GM20431 (cell line): ENCODE measurements at regions not wholly inside any gene's neighbourhood (a gene's known extent, or its start where the extent isn't known, plus 50 kb on each side); places are given as distances from the start of the nearest gene placed in this dataset.

Source experiments
- in situ Hi-C: fragments of 300-500 bp; cut with MseI, MboI; formaldehyde crosslinking; loops from one replicate; pipeline ENCODE4 v1.15.0; 2020; ENCODE audit warnings: low sequenced_read_pairs; ENCODE audit not compliant: unreplicated experiment

DNA sequence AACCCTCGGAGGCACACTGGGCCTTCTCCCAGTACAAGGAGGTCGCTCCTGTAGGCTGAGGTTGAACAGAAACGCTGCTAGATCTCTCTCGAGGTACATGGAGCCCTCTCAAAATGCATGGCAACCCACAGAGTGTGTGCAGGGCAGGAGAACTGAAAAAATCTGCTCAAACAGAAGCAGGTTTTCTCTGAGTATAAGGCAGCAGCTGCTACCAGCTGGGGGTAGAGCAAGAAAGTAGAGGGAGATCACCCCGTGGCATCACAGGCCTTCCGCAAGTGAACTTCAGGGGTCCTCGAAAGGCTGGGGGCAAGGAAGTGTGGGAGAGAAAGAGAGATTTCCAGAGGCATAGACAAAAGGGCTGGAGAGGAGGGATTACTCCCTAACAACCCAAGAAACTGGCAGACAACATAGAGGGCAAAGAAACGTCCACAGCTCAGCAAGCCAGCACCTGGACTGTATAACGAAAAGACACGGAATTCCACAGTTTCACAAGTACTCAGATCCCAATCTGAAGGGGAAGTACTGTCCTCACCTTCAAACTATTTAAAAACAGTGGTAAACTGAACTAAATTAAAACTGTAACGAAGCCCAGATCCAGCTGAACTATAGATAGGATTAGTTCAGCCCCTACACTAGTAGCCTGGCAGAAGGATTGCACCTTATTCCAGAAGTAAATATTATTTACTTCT, 299.2 kb downstream of the IPMK start:
- in situ Hi-C loops: no loop called here

DNA sequence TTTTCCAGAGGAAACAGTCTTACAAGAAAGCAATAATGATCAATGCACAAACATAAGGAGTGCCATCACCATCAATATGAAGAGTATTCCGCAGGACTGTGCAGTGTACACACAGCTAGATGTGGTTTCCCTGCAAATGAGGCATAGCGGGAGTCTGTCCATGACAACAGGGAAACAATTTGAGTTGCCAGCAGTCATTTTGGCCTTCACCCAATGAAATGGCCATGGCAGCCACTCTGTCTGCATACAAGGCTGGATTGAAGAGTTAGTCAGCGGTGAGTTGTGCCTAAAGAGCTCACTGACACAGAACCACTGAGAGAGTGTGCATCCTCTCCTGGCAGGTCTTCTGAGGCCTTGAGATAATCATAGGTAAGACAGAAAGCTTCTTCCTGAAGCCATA, 303.3 kb downstream of the IPMK start:
- in situ Hi-C loops: no loop called here

- in situ Hi-C loops: no loop called here
Observed at GRCh38 chr10:57963546-57963945, 304.1 kb downstream of the IPMK start.

DNA sequence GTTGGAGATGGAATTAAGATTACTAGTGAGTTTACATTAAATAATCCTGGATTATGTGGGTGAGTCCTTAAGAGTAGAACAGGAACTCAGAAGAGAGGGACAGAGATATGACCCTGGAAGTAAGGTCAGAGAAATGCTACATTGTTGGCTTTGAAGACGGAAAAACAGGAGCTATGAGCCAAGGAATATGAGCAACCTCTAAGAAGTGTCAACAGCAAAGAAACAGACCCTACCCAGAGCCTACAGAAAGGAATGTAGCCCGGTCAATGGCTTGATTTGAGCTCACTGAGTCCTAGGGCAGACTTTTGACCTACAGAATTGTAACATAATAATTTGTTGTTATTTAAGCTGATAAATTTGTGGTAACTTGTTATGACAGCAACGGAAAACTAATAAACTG, 304.9 kb downstream of the IPMK start:
- in situ Hi-C loops: no loop called here

- in situ Hi-C loops: no loop called here
Observed at GRCh38 chr10:57961487-57961886, 306.2 kb downstream of the IPMK start.

DNA sequence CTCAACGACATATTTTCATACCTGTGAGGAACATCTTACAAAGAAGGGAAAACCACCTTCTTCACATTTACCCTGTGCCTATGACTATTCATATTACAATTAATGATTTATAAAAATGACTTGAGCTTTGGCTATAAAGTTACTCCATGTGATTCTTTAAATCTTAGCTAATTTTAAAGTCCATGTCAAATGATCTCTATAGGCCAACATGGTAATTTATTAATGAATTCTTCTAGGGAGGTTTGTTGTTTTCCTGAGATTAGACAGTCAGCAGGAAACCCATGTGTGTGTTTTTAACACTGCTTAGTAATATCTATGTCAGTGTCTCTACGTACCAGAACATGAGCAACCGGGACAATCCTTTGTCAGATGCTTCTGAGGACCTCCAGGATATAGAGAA, 307.3 kb downstream of the IPMK start:
- in situ Hi-C loops: no loop called here

DNA sequence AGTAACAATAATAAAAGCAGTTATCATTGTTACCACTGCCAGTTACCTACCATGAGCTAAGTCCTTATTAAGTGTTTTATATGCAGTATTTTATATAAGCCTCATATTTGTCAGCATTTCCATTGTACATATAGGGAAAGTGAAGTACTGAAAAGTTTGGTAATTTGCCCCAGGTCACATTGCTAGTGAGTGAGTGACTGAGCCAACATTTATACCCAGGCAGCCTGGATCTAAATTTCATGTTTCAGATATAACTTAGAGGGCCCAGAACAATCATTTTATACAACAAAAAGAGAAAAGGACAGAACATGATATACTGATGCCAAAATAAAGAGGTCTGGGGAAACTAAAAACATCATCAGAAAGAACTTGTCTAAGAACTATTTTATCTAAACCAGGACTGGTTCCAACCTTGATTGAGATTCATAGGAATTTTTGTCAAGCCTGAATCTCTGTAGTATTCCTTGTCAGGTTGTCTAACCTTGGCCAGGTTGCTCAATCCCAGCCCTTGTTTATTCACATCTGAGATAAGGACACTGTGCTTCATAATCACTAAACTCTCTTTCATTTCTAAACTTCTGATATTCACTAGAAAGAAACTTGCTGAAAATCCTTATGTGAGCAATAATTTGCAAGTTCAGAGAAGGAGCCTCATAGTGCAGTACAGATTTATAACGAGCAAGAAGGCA, 308.2 kb downstream of the IPMK start:
- in situ Hi-C loops: no loop called here

GRCh38 chr10:57955076-57955475, 312.6 kb downstream of the IPMK start:
- in situ Hi-C loops: no loop called here

DNA sequence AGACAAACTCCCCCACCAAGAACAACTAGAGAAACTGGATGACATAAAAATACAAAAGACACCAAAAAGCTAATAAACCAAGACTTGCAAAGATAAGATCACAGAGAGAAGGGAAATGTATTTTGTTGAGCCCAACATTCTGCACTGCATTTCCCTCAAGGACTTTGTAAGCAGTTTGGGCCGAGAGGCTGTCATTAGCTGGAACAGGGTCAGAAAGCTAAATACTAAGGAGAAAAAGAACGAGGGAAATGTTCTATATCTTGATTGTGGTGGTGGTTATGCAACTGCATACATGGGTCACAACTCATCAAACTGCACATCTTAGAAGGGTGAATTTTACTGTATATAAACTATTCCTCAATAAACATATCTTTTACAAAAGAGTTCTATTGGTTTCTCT, 315.0 kb downstream of the IPMK start:
- in situ Hi-C loops: no loop called here

GRCh38 chr10:57950442-57950974, 317.2 kb downstream of the IPMK start:
- in situ Hi-C loops: no loop called here

GRCh38 chr10:57948796-57949195, 318.9 kb downstream of the IPMK start:
- in situ Hi-C loops: no loop called here

DNA sequence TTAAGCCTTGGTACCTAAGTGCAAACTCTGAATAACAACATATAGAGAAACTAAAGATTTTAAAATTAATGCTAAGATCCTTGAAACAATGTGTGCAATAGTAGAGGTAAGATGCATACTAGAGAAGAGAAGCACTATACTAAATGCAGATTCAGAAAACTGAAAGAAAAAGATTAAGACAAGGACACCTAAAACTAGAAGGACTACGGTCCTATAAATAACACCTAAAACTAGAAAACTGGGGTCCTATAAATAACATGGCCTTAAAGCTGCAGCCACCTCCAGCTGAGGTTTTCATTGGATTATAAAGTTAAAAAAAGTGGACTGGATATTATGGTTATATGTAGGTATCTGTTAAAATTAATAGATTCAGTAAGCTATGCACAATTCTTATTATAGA, 320.9 kb downstream of the IPMK start:
- in situ Hi-C loops: no loop called here

DNA sequence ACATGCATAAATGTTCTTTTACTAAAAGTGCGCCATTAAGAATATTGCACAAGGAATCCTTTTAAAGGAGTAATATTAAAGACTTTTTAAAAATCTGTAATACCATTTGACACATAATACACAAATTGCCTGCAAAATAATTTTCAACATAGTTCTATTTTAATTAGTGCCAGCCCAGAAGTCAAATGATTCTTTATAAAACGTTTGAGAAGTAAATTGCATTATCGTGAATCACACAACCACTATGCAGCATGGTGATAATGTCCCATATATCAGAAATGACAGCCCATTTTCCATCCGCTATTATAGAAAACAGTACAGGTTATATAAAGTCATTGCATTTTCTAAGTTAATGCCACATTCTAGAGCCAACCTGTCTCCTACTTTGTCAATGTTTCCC, 324.0 kb downstream of the IPMK start:
- in situ Hi-C loops: no loop called here

DNA sequence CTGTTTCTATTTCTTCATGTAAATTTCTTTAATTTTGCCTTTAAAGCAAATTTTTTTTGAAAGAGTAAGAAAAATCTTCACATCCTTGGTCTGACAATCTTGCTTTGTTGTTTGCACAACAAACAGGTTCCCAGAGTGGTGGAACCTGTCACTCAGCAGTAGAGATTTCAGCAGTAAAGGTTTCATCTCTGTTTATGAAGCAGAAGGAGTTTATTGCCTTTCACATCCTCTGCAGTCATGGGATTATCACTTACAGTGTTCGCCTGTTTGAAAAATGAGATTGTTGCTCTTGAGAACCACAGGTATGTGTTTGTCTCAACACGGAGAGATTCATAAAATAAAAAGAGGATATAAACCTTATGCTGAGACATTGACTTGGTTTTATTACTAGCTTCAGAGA, 342.6 kb downstream of the IPMK start:
- in situ Hi-C loops: no loop called here

DNA sequence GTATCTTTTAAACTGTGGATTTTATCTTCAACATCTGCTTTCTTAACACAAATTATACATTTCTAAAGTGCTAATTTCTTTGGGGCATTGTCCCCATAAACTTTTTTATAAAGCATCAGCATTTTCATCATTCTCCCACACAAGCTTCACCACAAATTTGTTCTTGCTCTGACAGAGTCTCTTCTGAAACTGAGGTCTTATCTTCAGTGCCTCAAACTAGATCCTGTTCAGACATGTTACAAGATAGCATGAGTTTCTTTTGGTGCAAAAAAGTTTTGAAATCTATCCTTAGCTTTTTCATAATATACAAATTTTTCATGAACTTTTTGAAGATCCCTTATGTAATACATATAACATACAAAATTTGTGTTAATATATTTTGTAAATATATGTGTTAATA, 346.6 kb downstream of the IPMK start:
- in situ Hi-C loops: no loop called here

- in situ Hi-C loops: no loop called here
Observed at GRCh38 chr10:57919864-57920263, 347.8 kb downstream of the IPMK start.

GRCh38 chr10:57917019-57917418, 350.7 kb downstream of the IPMK start:
- in situ Hi-C loops: no loop called here

- in situ Hi-C loops: no loop called here
Observed at GRCh38 chr10:57905861-57906260, 361.8 kb downstream of the IPMK start.

DNA sequence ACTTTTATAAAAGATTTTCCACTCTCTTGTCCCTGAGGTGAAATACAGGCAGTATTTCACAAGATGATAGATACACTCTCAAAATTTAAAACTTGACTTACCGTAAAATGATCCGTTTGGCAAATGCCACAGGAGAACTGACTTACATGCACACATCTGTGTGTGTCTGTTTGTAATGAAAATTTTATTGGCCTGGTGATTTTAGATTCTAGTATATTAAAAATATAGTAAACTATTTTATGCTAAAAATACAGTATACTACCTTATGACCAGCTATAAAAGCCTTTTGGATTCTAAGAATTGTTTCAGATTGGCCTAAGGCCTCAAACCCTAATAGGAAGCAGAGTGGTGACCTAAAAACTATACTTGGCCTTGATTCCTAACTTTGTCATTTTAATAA, 362.7 kb downstream of the IPMK start:
- in situ Hi-C loops: no loop called here

DNA sequence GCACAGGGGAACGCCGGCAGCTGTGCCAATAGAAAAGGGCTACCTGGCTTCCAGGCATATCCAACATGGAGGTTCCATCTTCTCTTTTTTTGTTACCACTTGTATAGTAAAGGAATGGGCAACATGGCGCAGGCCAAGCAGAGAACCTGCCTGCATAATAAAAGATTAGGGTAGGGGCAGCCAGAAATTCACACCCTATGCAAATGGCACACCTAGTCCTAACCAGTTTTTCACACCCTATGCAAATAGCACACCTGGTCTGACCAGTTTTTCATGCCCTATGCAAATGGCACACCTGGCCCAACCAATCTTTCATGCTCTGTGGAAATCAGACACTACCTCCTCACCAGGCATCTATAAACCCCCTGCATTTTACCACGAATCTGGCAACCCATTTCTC, 369.5 kb downstream of the IPMK start:
- in situ Hi-C loops: no loop called here

- in situ Hi-C loops: no loop called here
Observed at GRCh38 chr10:57897611-57898010, 370.1 kb downstream of the IPMK start.

- in situ Hi-C loops: no loop called here
Observed at GRCh38 chr10:57894361-57894760, 373.3 kb downstream of the IPMK start.
